ENCODE measurements at regions not wholly inside any gene's neighbourhood (a gene's known extent, or its start where the extent isn't known, plus 50 kb on each side); places are given as distances from the start of the nearest gene placed in this dataset.
"Not testable (repeated sequence)": the region's sequence is repeated elsewhere in the genome, so short reads cannot be mapped to it uniquely, and the experiment has no call there.

DNA sequence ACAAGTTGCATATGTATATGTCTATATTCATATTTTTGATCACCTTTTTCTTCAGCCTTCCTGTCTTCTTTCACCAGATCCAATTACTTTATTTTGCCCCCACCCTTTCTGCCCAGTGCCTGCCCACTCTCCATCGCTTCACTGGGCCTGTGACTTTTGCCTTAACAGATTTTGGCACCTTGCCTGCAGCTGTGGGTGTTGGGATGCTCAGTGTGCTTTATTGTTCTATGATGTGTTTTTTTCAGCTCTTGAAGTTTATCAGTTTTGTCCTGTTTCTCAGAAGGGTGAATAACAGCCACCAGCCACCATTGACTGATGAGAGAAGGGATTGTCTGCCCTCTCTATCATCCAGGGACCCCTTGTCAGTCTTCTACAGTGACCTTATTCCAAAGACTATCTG lies 77.2 kb upstream of the GALNT7 start:
- ChIA-PET POLR2A (no interaction called here), CTCF (interaction anchor here (1.0 to 1.2 kb wide), 2 partner anchors 11 to 15 kb away, joined by 3 read pairs; no protein-coding TSS in a partner anchor)

DNA sequence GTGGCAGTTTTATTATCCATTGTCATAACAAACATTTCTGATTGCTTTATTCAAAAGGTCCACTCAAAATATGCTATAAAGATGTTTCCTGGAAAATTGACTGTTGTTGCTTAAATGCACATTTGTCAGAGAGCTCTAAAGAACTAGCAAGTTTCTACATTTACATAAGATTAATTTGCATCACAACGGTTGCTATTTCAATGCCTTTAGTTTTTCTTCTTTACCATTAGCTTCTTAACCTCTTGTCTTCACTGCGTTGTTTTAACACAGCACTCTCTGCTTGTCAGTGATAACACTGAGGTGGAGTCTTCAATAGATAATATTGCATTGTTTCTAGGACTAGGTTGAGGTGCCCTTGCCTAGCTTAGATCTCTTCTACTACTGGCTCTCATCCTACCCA lies 76.7 kb upstream of the GALNT7 start:
- TF ChIP-seq, protein P1, sequence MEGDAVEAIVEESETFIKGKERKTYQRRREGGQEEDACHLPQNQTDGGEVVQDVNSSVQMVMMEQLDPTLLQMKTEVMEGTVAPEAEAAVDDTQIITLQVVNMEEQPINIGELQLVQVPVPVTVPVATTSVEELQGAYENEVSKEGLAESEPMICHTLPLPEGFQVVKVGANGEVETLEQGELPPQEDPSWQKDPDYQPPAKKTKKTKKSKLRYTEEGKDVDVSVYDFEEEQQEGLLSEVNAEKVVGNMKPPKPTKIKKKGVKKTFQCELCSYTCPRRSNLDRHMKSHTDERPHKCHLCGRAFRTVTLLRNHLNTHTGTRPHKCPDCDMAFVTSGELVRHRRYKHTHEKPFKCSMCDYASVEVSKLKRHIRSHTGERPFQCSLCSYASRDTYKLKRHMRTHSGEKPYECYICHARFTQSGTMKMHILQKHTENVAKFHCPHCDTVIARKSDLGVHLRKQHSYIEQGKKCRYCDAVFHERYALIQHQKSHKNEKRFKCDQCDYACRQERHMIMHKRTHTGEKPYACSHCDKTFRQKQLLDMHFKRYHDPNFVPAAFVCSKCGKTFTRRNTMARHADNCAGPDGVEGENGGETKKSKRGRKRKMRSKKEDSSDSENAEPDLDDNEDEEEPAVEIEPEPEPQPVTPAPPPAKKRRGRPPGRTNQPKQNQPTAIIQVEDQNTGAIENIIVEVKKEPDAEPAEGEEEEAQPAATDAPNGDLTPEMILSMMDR (IDR thresholded peaks at IDR 0.05; ENCODE audit: control extremely low read depth, extremely low read depth, low read depth, missing control alignments) = no peak
- ChIA-PET POLR2A (no interaction called here), CTCF (interaction anchor here (1.0 to 1.2 kb wide), 2 partner anchors 11 to 15 kb away, joined by 3 read pairs; no protein-coding TSS in a partner anchor)
- no peak for DNase-seq (ENCODE audit: extremely low spot score)

More for the DNA sequence above, 77.2 kb upstream of the GALNT7 start:
- no peak for DNase-seq (ENCODE audit: extremely low spot score)
- TF ChIP-seq, protein P1 (IDR thresholded peaks at IDR 0.05; ENCODE audit: control extremely low read depth, extremely low read depth, low read depth, missing control alignments) = no peak

DNA sequence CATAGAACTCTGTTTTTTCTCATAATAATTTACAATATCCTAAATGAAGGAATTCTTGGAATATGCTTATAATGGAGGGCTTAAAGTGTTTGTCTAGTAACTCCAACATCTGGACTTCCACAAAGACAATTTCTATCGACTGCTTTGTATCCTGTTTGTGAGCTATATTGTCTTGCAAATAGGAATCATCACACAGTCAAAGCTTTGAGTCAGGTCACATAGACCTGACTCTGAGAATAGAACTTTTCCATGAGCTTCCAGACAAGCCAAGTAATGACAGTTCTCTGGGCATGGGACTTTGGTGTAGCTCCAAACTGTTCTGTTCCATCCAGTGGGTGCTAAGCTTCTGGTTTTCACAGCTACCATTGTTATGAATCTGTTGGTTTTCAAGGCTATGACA lies 75.2 kb upstream of the GALNT7 start:
- ChIA-PET POLR2A (no interaction called here), CTCF (interaction anchor here (0.8 to 1.5 kb wide), 5 partner anchors 18 to 164 kb away, joined by 3 to 4 read pairs (median 4); no protein-coding TSS in a partner anchor)
- TF ChIP-seq, protein P1 (IDR thresholded peaks at IDR 0.05; ENCODE audit: control extremely low read depth, extremely low read depth, low read depth, missing control alignments) = no peak
- no peak for DNase-seq (ENCODE audit: extremely low spot score)

DNA sequence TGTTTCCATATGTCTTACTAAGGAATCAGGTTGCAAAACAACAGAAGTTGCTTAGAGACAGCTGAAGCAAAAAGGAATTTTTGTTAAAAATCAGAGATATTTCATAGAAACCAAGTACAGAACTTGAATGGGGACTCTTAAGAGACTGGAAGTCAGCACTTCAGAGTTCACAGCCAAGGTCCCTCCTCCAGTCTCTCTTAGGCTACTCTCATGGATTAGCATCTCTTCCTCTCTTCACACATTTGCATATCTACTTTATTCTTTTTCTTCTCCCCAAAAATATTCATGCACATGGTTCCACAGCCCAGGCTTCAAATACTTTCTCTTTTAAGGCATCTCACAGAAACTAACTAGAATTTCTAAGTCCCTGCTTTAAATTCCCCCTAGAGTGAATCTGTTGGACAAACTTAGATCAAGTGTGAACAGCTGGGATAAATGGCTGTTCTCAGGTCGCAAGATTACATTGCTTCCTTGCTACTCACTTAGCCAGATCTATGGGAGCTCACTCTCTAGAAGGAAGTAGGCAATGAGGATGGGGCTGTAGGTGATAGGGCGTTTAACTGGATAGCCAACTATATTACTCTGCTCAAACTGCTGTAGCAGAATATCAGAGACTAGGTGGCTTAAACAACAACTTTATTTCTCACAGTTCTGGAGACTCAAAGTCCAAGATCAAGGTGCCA lies 73.7 kb upstream of the GALNT7 start:
- TF ChIP-seq, protein P1 (IDR thresholded peaks at IDR 0.05; ENCODE audit: control extremely low read depth, extremely low read depth, low read depth, missing control alignments) = no peak
- POLR2A ChIA-PET = no interaction called here
- no peak for DNase-seq (ENCODE audit: extremely low spot score)
- CTCF ChIA-PET = interaction anchor here (1.4 kb wide), 1 partner anchor 70 kb away, joined by 3 read pairs; no protein-coding TSS in a partner anchor

DNA sequence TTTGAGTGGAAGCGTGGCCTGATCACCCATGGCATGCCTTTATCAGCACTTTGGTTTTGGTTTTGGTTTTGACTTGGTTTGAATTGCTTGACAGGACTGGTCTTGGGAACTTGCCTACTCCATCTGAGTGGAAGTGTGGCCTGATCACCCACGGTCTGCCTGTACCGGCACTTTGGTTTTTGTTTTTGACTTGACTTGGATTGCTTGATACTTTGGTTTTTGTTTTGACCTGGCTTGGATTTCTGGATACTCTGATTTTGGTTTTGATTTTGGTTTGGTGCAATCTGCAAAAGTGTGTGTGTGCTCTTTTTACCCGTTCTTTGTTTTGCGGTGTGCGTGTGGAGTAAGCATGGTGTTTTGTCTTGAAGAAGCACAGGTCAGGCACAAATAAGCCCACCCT lies 69.2 kb upstream of the GALNT7 start:
- POLR2A ChIA-PET; CTCF ChIA-PET; DNase-seq (ENCODE audit: extremely low spot score): not testable (repeated sequence)

DNA sequence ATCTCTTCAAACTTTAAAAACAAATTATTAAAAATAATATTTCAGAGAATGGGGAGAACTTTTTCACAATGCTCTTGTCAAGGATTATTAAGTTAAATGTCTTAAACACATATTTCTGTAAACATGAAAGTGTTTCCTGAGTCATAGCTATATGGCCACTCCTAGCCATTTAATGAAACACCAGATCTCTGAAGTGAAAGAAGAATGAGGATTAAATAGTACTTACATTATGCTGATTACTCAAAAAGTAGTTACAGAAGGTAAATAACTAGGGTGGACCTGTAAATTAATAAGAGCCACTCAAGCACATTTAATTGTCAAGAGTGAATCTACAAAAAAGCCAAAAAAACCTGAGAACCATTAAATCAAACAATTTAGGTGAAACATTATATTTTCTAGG lies 57.6 kb upstream of the GALNT7 start:
- POLR2A ChIA-PET = no interaction called here
- no peak for DNase-seq (ENCODE audit: extremely low spot score)
- CTCF ChIA-PET = interaction anchor here (1.3 to 1.6 kb wide), 3 partner anchors 18 to 63 kb away, joined by 4 read pairs; no protein-coding TSS in a partner anchor
- TF ChIP-seq, protein P1 (IDR thresholded peaks at IDR 0.05; ENCODE audit: control extremely low read depth, extremely low read depth, low read depth, missing control alignments) = no peak

DNA sequence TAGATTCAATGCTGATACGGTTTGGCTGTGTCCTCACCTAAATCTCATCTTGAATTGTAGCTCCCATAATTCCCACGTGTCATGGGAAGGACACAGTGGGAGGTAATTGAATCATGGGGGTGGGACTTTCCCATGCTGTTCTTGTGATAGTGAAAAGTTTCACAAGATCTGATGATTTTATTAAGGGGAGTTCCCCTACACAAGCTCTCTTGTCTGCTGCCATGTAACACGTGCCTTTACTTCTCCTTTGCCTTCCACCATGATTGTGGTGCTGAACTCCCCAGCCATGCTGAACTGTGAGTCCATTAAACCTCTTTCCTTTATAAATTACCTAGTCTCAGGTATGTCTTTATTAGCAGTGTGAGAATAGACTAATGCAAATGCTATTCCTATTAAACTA lies 51.2 kb upstream of the GALNT7 start:
- CTCF ChIA-PET; DNase-seq (ENCODE audit: extremely low spot score); POLR2A ChIA-PET: not testable (repeated sequence)
